Neural cell (in vitro differentiated cells): ENCODE measurements at regions not wholly inside any gene's neighbourhood (a gene's known extent, or its start where the extent isn't known, plus 50 kb on each side); places are given as distances from the start of the nearest gene placed in this dataset.

Source experiments
- EP300 ChIP-seq: fragments of 450-650 bp; conservative IDR thresholded peaks from 2 replicates; pipeline ENCODE4 v1.6.1; 2014; ENCODE audit warnings: antibody characterized with exemption, mild to moderate bottlenecking, moderate library complexity; ENCODE audit not compliant: poor library complexity, severe bottlenecking
- EZH2 ChIP-seq: fragments of 200-600, 300-800 bp; shearing (Covaris generic), sonication (generic); IDR thresholded peaks from 2 replicates; pipeline ENCODE4 v1.6.1; 2014; ENCODE audit warnings: antibody characterized with exemption, low read length, borderline replicate concordance, mild to moderate bottlenecking; ENCODE audit not compliant: insufficient read depth, poor library complexity, severe bottlenecking
- MXI1 ChIP-seq: fragments of 450-650 bp; conservative IDR thresholded peaks from 2 replicates; pipeline ENCODE4 v1.6.1; 2014; ENCODE audit warnings: antibody characterized with exemption, mild to moderate bottlenecking; ENCODE audit not compliant: poor library complexity, severe bottlenecking
- POLR2AphosphoS5 ChIP-seq: IDR thresholded peaks from 2 replicates; pipeline ENCODE4 v1.6.1; 2012
- RAD21 ChIP-seq: fragments of 450-650 bp; conservative IDR thresholded peaks from 2 replicates; pipeline ENCODE4 v1.6.1; 2014; ENCODE audit warnings: antibody characterized with exemption, mild to moderate bottlenecking, moderate library complexity
- TAF1 ChIP-seq: IDR thresholded peaks from 2 replicates; pipeline ENCODE4 v1.6.1; 2012; ENCODE audit warnings: low read depth
- TF ChIP-seq, protein P1 (sequence below): IDR thresholded peaks from 2 replicates; pipeline ENCODE4 v1.6.1; 2012; ENCODE audit warnings: borderline replicate concordance
- TF ChIP-seq, protein P2 (sequence below): fragments of 450-650 bp; IDR thresholded peaks from 2 replicates; pipeline ENCODE4 v1.5.1; 2014; ENCODE audit warnings: antibody characterized with exemption, mild to moderate bottlenecking, moderate library complexity; ENCODE audit not compliant: poor library complexity, severe bottlenecking

DNA sequence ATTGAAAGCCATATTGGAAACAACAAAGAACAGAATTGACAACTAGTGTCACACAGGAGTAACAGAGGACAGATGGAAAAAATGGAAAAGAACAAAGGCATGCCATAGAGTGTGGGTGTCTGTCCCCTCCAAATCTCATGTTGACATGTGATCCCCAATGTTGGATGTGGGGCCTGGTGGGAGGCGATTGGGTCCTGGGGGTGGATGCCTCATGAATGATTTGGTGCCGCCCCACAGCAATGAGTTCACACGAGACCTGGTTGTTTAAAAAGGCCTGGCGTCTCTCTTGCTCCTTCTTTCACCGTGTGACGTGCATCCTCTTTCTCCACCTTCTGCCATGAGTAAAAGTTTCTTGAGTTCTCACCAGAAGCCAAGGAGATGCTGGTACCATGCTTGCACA lies 87.4 kb upstream of the GPR26 start:
- TF ChIP-seq, protein P1, sequence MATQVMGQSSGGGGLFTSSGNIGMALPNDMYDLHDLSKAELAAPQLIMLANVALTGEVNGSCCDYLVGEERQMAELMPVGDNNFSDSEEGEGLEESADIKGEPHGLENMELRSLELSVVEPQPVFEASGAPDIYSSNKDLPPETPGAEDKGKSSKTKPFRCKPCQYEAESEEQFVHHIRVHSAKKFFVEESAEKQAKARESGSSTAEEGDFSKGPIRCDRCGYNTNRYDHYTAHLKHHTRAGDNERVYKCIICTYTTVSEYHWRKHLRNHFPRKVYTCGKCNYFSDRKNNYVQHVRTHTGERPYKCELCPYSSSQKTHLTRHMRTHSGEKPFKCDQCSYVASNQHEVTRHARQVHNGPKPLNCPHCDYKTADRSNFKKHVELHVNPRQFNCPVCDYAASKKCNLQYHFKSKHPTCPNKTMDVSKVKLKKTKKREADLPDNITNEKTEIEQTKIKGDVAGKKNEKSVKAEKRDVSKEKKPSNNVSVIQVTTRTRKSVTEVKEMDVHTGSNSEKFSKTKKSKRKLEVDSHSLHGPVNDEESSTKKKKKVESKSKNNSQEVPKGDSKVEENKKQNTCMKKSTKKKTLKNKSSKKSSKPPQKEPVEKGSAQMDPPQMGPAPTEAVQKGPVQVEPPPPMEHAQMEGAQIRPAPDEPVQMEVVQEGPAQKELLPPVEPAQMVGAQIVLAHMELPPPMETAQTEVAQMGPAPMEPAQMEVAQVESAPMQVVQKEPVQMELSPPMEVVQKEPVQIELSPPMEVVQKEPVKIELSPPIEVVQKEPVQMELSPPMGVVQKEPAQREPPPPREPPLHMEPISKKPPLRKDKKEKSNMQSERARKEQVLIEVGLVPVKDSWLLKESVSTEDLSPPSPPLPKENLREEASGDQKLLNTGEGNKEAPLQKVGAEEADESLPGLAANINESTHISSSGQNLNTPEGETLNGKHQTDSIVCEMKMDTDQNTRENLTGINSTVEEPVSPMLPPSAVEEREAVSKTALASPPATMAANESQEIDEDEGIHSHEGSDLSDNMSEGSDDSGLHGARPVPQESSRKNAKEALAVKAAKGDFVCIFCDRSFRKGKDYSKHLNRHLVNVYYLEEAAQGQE = no peak
- TF ChIP-seq, protein P2, sequence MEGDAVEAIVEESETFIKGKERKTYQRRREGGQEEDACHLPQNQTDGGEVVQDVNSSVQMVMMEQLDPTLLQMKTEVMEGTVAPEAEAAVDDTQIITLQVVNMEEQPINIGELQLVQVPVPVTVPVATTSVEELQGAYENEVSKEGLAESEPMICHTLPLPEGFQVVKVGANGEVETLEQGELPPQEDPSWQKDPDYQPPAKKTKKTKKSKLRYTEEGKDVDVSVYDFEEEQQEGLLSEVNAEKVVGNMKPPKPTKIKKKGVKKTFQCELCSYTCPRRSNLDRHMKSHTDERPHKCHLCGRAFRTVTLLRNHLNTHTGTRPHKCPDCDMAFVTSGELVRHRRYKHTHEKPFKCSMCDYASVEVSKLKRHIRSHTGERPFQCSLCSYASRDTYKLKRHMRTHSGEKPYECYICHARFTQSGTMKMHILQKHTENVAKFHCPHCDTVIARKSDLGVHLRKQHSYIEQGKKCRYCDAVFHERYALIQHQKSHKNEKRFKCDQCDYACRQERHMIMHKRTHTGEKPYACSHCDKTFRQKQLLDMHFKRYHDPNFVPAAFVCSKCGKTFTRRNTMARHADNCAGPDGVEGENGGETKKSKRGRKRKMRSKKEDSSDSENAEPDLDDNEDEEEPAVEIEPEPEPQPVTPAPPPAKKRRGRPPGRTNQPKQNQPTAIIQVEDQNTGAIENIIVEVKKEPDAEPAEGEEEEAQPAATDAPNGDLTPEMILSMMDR = no peak
- no peak for TF ChIP-seq POLR2AphosphoS5
- no peak for TF ChIP-seq EZH2
- TF ChIP-seq RAD21 = no peak
- TF ChIP-seq TAF1 = no peak
- no peak for TF ChIP-seq EP300
- no peak for TF ChIP-seq MXI1
